DOHH2 (cell line): ENCODE measurements at regions not wholly inside any gene's neighbourhood (a gene's known extent, or its start where the extent isn't known, plus 50 kb on each side); places are given as distances from the start of the nearest gene placed in this dataset.

Source experiments
- CTCF ChIP-seq: fragments of 200-600 bp; sonication (generic); IDR thresholded peaks from one replicate; pipeline ENCODE4 v1.5.1; 2014; ENCODE audit warnings: antibody characterized with exemption, mild to moderate bottlenecking, low read depth, low read length; ENCODE audit not compliant: poor library complexity, severe bottlenecking
- EZH2phosphoT487 ChIP-seq: fragments of 200-600 bp; sonication (generic); IDR thresholded peaks from 2 replicates; pipeline ENCODE4 v1.6.1; 2017; ENCODE audit warnings: borderline replicate concordance, mild to moderate bottlenecking, antibody characterized with exemption, low read length, moderate library complexity, mixed read lengths

- TF ChIP-seq CTCF (no peak), EZH2phosphoT487 (no peak)
Observed at GRCh38 chr5:56349461-56349860, 116.3 kb upstream of the ANKRD55 start.
